Ishikawa (cell line): ENCODE measurements at regions not wholly inside any gene's neighbourhood (a gene's known extent, or its start where the extent isn't known, plus 50 kb on each side); places are given as distances from the start of the nearest gene placed in this dataset.

Experiments used
- CEBPB ChIP-seq: IDR thresholded peaks from 2 replicates; pipeline ENCODE4 v1.6.1; 2012
- EGR1 ChIP-seq: IDR thresholded peaks from 2 replicates; pipeline ENCODE4 v1.6.1; 2012
- EP300 ChIP-seq: IDR thresholded peaks from 2 replicates; pipeline ENCODE4 v1.6.1; 2012; ENCODE audit warnings: borderline replicate concordance
- FOXM1 ChIP-seq: IDR thresholded peaks from 2 replicates; pipeline ENCODE4 v1.6.1; 2012; ENCODE audit warnings: low read depth, borderline replicate concordance
- NFIC ChIP-seq: IDR thresholded peaks from 2 replicates; pipeline ENCODE4 v1.6.1; 2012
- RAD21 ChIP-seq: IDR thresholded peaks from 2 replicates; pipeline ENCODE4 v1.6.1; 2012; ENCODE audit warnings: low read depth
- TCF12 ChIP-seq: IDR thresholded peaks from 2 replicates; pipeline ENCODE4 v1.6.1; 2012; ENCODE audit warnings: low read depth
- TEAD4 ChIP-seq: IDR thresholded peaks from 2 replicates; pipeline ENCODE4 v1.6.1; 2012
- YY1 ChIP-seq: IDR thresholded peaks from 2 replicates; pipeline ENCODE4 v1.6.1; 2012; ENCODE audit warnings: low read depth
- ZBTB7A ChIP-seq: IDR thresholded peaks from 2 replicates; pipeline ENCODE4 v1.6.1; 2012; ENCODE audit warnings: low read depth
- TF ChIP-seq, protein P1 (sequence below): IDR thresholded peaks from 2 replicates; pipeline ENCODE4 v1.6.1; 2012; ENCODE audit warnings: low read depth, mild to moderate bottlenecking
- TF ChIP-seq, protein P2 (sequence below): IDR thresholded peaks from 2 replicates; pipeline ENCODE4 v1.6.1; 2012

DNA sequence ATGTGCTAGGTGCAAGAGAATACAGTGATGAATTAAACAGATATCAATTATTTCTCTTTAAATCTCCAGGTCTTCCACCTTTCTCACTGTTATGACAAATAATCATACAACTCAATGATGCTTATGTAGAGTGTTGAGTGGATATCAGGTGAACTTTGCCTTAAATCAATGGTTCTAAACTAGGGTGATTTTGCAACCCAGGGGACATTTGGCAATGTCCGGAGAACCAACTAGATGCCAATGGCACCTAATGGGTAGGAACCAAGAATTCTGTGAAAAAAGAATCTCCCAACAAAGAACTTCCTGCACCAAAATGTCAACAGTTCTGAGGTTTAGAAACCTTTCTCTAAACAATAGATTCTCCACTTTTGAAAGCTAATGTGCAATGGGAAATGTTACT, 52.0 kb upstream of the GDNF start:
- TF ChIP-seq FOXM1 (no peak), RAD21 (no peak), TEAD4 (no peak), NFIC (no peak), EGR1 (no peak), TCF12 (no peak), EP300 (no peak), YY1 (no peak)
- TF ChIP-seq, protein P1, sequence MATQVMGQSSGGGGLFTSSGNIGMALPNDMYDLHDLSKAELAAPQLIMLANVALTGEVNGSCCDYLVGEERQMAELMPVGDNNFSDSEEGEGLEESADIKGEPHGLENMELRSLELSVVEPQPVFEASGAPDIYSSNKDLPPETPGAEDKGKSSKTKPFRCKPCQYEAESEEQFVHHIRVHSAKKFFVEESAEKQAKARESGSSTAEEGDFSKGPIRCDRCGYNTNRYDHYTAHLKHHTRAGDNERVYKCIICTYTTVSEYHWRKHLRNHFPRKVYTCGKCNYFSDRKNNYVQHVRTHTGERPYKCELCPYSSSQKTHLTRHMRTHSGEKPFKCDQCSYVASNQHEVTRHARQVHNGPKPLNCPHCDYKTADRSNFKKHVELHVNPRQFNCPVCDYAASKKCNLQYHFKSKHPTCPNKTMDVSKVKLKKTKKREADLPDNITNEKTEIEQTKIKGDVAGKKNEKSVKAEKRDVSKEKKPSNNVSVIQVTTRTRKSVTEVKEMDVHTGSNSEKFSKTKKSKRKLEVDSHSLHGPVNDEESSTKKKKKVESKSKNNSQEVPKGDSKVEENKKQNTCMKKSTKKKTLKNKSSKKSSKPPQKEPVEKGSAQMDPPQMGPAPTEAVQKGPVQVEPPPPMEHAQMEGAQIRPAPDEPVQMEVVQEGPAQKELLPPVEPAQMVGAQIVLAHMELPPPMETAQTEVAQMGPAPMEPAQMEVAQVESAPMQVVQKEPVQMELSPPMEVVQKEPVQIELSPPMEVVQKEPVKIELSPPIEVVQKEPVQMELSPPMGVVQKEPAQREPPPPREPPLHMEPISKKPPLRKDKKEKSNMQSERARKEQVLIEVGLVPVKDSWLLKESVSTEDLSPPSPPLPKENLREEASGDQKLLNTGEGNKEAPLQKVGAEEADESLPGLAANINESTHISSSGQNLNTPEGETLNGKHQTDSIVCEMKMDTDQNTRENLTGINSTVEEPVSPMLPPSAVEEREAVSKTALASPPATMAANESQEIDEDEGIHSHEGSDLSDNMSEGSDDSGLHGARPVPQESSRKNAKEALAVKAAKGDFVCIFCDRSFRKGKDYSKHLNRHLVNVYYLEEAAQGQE = no peak

DNA sequence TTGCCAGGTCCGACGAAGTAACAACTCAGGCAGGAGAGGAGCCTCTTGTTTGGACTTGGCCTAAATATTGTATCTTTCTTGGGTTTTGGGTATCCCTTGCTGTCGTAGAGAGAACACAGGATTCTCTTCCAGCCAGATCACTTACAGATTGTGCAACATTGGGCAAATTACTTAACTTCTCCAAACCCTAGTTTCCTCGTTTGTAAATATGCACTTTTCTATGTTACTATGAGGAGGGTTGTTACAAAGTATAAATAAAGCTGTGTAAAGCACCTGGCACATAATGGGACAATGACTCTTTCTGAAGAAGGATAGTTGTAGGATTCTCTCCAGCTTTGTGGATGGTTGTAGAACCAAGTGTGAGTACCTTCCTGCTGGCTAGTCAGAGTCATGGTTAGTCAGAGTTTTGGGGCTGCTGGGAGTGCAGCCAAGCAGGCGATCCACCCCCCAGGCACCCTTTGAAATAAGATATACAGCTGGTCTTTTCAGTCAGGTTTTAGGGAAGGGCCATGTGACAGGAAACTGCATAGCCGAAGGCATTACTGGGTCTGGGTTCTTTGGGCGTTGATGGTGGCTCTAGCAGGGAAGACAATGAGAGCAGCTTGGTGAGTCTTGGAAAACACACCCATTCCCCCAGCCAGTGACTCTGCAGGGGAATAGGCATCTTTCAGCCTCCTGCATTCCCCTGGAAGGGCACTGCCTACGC, 49.9 kb upstream of the GDNF start:
- TF ChIP-seq TEAD4 (no peak), FOXM1 (no peak), RAD21 (no peak), ZBTB7A (no peak), CEBPB (no peak)
- TF ChIP-seq, protein P2, sequence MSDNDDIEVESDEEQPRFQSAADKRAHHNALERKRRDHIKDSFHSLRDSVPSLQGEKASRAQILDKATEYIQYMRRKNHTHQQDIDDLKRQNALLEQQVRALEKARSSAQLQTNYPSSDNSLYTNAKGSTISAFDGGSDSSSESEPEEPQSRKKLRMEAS = no peak
- TF ChIP-seq, protein P1 = no peak
